Lower leg skin (tissue), 4 donors: ENCODE measurements at regions not wholly inside any gene's neighbourhood (a gene's known extent, or its start where the extent isn't known, plus 50 kb on each side); places are given as distances from the start of the nearest gene placed in this dataset.

ENCODE experiments used
- DNase-seq, 2 donors: peaks; one replicate each; pipeline ENCODE4 v3.0.0-alpha.2; 2019; ENCODE audit warnings: low spot score in 2 of 2
- H3K4me3 ChIP-seq: fragments of 200-600 bp; sonication (generic); 2 replicates; pipeline ENCODE4 v1.5.1; 2017; ENCODE audit warnings: mild to moderate bottlenecking, low read depth; ENCODE audit not compliant: poor library complexity, severe bottlenecking
- CTCF ChIP-seq, 3 donors: fragments of 450-650 bp; IDR thresholded peaks; one replicate each; pipeline ENCODE4 v1.5.1; 2016; ENCODE audit warnings: antibody characterized with exemption in 3 of 3, mild to moderate bottlenecking in 3 of 3, moderate library complexity in 2 of 3
- POLR2A ChIP-seq, 2 donors: fragments of 450-650 bp; IDR thresholded peaks; one replicate each; pipeline ENCODE4 v1.6.1; 2016 to 2017; ENCODE audit warnings: antibody characterized with exemption in 2 of 2, mild to moderate bottlenecking in 1 of 2, moderate library complexity in 1 of 2
- WGBS, 2 donors: methylation state at CpG; one replicate each; pipeline ENCODE4 v1.1.5; 2018; 5-methylcytosine and 5-hydroxymethylcytosine counted together
- intact Hi-C: fragments of 100-400 bp; cut with DNase I; formaldehyde crosslinking; loops from one replicate; pipeline ENCODE4 v1.15.0; 2023; ENCODE audit warnings: low total_unique reads

GRCh38 chr2:30351949-30352348 lies 95.1 kb upstream of the LCLAT1 start:
- no peak for DNase-seq
- no peak overlapping the region for H3K4me3 ChIP-seq
- intact Hi-C loops, result no loop called here
- TF ChIP-seq CTCF (IDR thresholded peaks at IDR 0.05) (no peak), POLR2A (IDR thresholded peaks at IDR 0.05) (no peak)
- 66 to 75% methylated on average over 3 of the region's 3 CpGs for WGBS, 2 donors

- H3K4me3 ChIP-seq, result no peak overlapping the region
- intact Hi-C loops, result no loop called here
- 81 to 85% methylated on average over 2 of the region's 2 CpGs for WGBS, 2 donors
- DNase-seq, result no peak
- TF ChIP-seq CTCF (IDR thresholded peaks at IDR 0.05) (no peak), POLR2A (IDR thresholded peaks at IDR 0.05) (no peak)
Observed at GRCh38 chr2:30354150-30354549, 92.9 kb upstream of the LCLAT1 start.

DNA sequence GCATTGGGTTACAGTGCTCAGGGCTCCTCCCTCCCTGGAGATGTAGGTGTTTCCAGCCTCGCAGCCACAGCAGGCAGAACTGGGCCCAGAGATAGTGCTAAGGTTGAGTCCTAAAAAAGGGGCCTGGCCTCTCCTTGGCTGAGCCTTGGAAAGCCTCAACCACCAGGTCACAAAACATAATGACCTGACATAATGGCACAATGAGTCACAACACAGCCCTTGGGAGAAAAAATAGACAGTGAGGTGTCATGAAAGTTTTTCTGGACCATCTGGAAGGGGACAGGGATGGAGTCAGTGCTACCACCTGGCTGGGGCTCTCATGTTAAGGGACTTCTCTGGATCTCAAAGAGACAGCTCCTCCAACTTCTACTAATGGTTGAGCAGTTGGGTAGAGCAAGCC lies 92.4 kb upstream of the LCLAT1 start:
- H3K4me3 ChIP-seq, result no peak overlapping the region
- no peak for DNase-seq
- intact Hi-C loops, result no loop called here
- no peak for TF ChIP-seq POLR2A (IDR thresholded peaks at IDR 0.05)
- TF ChIP-seq CTCF (IDR thresholded peaks at IDR 0.05), result no peak
- WGBS, 2 donors, result 100% methylated on average over 1 of the region's 1 CpG

DNA sequence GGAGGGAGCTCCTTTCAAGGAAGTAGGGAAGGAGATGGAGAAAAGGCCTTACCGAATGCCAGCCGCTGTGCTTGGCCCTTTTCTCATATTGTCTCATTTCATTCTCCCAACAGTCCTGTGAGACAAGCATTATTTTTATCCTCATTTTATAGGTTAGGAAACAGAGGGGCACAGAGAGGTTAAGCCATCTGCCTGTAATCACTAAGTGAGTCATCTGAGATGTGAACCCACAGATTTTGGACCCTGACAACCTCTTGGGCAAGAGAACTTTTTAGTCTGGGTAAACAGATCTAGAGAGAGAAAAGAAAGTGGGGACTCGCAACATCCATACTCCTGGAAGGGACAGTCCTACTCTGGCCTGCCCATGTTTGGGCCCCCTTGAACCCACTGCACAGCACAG lies 91.7 kb upstream of the LCLAT1 start:
- TF ChIP-seq CTCF (IDR thresholded peaks at IDR 0.05), result no peak
- 97 to 99% methylated on average over 3 of the region's 3 CpGs for WGBS, 2 donors
- intact Hi-C loops, result no loop called here
- H3K4me3 ChIP-seq, result no peak overlapping the region
- DNase-seq, result no peak

DNA sequence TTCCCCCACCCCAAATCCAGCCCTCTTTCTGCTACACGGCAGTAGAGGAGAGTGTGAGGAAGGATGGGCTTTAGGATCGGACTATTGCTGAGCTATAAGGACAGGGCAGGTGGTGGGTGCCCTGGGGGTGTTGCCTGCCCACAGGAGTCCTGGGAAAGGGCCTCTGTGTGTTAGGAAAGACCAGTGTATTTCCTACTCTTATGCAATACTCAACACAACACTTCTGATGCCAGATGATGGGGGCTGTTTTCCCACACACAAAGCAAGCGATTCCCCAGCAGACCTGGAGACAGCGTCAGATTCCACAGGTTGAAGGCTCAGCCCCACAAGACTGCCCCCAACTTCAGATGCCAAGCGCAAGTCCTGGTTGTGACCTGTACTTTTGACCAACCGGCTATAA lies 91.0 kb upstream of the LCLAT1 start:
- WGBS, 2 donors, result 88 to 95% methylated on average over 6 of the region's 6 CpGs
- no peak for DNase-seq
- intact Hi-C loops, result no loop called here

More for the DNA sequence above, 91.0 kb upstream of the LCLAT1 start:
- no peak for TF ChIP-seq CTCF (IDR thresholded peaks at IDR 0.05)
- TF ChIP-seq POLR2A (IDR thresholded peaks at IDR 0.05), result no peak
- H3K4me3 ChIP-seq, result no peak overlapping the region
